ENCODE measurements at regions not wholly inside any gene's neighbourhood (a gene's known extent, or its start where the extent isn't known, plus 50 kb on each side); places are given as distances from the start of the nearest gene placed in this dataset.

GRCh38 chr11:28759311-28759710 is 651.1 kb downstream of the METTL15 start:
- TF ChIP-seq EZH2 (IDR thresholded peaks at IDR 0.05) (no peak), POLR2AphosphoS5 (IDR thresholded peaks at IDR 0.05; ENCODE audit: borderline replicate concordance, low read depth, low read length) (no peak)
